Epithelial cell of esophagus (primary cell): ENCODE measurements at regions not wholly inside any gene's neighbourhood (a gene's known extent, or its start where the extent isn't known, plus 50 kb on each side); places are given as distances from the start of the nearest gene placed in this dataset.

ENCODE experiments used
- DNase-seq: peaks from one replicate; pipeline ENCODE4 v3.0.0; 2010; ENCODE audit warnings: low read depth
- H3K4me3 ChIP-seq: 2 replicates; pipeline ENCODE4 v1.5.1; 2011; ENCODE audit warnings: mild to moderate bottlenecking, low read length, control low read depth
- TF ChIP-seq, protein P1 (sequence below): IDR thresholded peaks from 2 replicates; pipeline ENCODE4 v1.5.1; 2011; ENCODE audit warnings: low read depth, mild to moderate bottlenecking, low read length, control low read depth, inconsistent platforms; ENCODE audit not compliant: insufficient read depth; ENCODE audit errors: missing control alignments

DNA sequence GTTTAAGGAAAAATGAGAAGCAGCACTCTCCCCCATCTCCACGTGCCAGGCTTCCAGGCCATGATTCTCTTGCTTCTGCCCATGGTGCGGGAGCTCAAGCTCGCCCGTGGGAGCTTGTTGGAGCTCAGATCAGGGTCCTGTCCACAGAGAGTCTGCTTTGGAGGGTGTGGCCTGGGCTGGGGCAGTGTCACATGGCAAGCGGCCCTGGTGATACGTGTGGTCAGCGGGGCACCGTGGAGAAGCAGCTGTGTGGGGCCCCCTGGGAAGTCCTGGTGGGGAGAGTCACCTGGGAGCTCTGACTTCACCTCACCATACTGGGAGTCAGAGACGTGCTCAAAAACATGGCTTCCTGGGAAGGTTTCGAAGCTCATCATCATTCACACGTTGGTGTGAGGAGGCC lies 275.3 kb downstream of the GADD45G start:
- no peak for DNase-seq
- TF ChIP-seq, protein P1, sequence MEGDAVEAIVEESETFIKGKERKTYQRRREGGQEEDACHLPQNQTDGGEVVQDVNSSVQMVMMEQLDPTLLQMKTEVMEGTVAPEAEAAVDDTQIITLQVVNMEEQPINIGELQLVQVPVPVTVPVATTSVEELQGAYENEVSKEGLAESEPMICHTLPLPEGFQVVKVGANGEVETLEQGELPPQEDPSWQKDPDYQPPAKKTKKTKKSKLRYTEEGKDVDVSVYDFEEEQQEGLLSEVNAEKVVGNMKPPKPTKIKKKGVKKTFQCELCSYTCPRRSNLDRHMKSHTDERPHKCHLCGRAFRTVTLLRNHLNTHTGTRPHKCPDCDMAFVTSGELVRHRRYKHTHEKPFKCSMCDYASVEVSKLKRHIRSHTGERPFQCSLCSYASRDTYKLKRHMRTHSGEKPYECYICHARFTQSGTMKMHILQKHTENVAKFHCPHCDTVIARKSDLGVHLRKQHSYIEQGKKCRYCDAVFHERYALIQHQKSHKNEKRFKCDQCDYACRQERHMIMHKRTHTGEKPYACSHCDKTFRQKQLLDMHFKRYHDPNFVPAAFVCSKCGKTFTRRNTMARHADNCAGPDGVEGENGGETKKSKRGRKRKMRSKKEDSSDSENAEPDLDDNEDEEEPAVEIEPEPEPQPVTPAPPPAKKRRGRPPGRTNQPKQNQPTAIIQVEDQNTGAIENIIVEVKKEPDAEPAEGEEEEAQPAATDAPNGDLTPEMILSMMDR: no peak
- H3K4me3 ChIP-seq: no peak overlapping the region

DNA sequence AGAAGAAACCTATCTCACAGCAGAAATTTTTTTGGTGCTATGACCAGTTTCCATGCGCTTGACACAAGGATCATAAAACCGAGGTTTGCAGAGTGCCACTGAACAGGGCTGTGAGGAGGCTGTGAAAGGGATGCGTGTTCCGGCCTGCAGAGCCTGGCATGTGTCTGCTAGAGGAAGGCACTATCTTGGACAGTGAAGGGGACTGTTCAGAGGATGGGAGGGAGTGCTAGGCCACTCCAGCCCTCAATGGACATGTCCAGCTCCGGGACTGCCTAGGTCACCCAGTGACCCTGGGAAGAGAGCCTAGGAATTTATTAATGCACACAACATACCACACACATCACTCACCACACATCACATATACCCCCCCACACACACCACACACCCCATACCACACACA lies 275.9 kb downstream of the GADD45G start:
- H3K4me3 ChIP-seq: no peak overlapping the region
- DNase-seq: no peak
- TF ChIP-seq, protein P1: no peak

DNA sequence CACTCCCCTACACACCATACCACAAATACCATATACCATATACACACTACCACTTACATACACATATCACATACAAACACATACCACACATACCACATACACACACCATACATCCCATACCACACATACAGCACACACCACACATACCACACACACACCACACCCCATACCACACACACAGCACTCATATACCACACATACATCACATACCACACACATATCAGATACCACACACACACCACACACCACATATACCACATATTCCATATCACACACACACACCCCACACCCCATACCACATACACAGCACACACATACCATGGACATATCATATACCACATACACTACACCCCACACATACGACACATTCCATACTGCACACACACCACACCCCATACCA lies 276.6 kb downstream of the GADD45G start:
- TF ChIP-seq, protein P1: no peak
- no peak for DNase-seq

DNA sequence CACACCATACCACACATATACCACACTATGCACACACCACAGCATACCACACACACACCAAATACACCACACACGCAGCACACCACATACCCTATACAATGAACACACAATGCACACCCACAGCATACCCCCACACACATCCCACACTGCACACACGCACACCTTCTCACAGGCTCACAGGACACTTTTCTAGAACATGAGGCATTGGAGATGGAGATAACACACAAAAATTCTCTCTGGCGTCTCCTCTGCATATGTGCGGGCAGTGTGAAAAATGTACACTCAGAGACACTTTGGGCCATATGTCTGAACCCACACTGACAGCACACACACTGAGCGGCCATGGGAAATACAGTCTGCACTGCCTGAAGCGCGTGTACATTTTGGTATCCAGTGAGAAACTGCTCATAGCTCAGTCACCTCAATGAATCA lies 278.1 kb downstream of the GADD45G start:
- no peak overlapping the region for H3K4me3 ChIP-seq
- TF ChIP-seq, protein P1: no peak
- DNase-seq: no peak

More for the DNA sequence above, 276.6 kb downstream of the GADD45G start:
- no peak overlapping the region for H3K4me3 ChIP-seq

DNA sequence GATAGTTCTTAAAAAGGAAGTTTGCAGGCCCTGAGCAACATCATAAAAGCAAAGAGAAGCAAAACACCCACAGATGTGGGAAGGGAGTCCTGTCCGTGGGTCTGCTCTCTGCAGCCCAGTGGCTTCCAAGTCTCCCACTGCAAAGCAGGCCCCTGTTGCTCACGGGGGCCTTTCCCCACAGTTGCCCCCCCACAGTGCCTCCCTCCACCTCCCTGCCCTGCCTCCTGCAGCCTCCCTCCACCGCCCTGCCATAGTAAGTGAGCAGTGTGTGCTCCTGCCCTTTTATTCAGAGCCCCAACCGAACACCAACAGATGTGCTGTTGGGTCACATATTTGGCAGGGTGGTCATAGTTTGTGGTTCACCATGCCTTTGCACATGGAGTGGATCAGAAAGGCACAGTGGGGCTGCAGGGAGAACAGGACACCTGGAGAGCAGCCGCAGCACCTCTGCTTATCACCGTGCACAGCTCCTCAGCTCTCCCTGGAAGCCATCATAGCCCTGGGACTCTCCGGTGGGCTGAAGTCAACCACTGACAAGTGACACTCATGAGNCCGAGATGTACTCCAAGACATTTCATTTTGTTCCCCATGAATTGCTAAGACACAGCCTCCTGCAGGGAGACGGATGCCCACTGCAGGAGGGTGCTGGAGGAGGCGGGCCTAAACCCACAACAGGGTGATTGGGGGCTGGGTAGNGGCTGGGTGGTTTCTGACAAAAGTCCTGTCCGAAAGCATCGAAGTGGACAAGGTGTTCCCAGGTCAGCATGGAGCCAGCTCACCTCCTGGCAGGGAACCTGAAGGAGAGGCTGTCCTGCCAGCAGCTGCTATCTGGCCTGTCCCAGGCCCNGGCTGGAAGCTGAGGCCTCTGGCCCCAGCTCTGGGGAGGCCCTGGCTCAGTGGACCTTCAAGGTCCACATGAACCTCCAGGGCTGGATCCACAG lies 278.9 kb downstream of the GADD45G start:
- no peak overlapping the region for H3K4me3 ChIP-seq
- TF ChIP-seq, protein P1: no peak
- no peak for DNase-seq

DNA sequence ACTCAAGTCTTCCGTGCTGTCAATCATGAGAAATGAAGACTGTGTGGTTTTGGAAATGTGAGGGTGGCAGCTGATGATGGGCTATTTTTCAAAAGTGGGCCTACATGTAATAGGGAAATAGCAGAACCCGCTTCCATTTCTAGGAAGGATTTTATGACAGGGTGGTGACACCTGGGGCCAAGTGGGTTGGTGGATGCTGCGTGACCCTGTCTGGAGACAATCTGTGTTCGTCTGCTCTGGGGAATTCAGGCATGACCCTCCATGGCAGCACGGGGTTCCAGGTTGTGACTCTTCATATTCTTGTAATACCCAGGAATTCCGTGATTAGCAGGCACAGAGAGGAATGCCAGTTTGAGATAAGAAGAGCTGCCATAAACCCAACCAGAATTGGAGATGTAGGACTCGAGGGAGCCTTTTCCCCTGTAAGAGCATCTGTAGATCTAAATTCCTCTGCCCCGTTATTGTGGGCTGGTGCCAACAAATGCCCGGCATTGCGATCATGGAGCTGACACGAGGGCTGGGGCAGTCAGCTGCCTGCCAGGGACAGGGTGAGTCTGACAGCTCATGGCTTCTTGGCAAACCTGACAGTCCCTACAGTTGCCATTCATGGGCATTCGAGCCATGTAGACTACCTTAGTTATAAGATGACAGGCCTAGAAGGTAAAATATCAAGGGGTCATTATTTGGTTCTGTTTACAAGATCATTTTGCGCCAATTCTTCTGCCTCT lies 279.7 kb downstream of the GADD45G start:
- TF ChIP-seq, protein P1: no peak
- H3K4me3 ChIP-seq: no peak overlapping the region
- no peak for DNase-seq
